ENCODE measurements at regions not wholly inside any gene's neighbourhood (a gene's known extent, or its start where the extent isn't known, plus 50 kb on each side); places are given as distances from the start of the nearest gene placed in this dataset.

GRCh38 chr1:184294101-184294500 lies 92.7 kb upstream of the C1orf21 start:
- Histone ChIP-seq H3K4me3 (no peak overlapping the region), H3K27ac (no peak overlapping the region), H3K27me3 (no peaks in the 10 kb centered on the region), H3K9me3 (peaks cover 0 to 7% of the 10 kb centered on the region in 2 donors), H3K4me1 (peaks cover 0 to 9% of the 10 kb centered on the region in 2 donors), H3K36me3 (no peaks in the 10 kb centered on the region)
- intact Hi-C loops (cut with DNase I): no loop called here
- DNase-seq (no peak), ATAC-seq (no peak)
- no peak for TF ChIP-seq CTCF (IDR thresholded peaks at IDR 0.05)

- TF ChIP-seq CTCF (IDR thresholded peaks at IDR 0.05): no peak
- peak; percentile 75 for ATAC-seq
- intact Hi-C loops (cut with DNase I): no loop called here
Measured at GRCh38 chr1:184296466-184297243, 90.2 kb upstream of the C1orf21 start.

GRCh38 chr1:184297244-184297750 lies 89.5 kb upstream of the C1orf21 start:
- H3K27me3 ChIP-seq: no peaks in the 10 kb centered on the region
- no peak overlapping the region for H3K4me3 ChIP-seq
- DNase-seq (no peak), ATAC-seq (no peak)
- intact Hi-C loops (cut with DNase I): no loop called here
- no peak overlapping the region for H3K27ac ChIP-seq
- no peaks in the 10 kb centered on the region for H3K9me3 ChIP-seq
- H3K36me3 ChIP-seq: no peaks in the 10 kb centered on the region
- TF ChIP-seq CTCF (IDR thresholded peaks at IDR 0.05): no peak
- peaks cover 0 to 15% of the 10 kb centered on the region in 2 donors for H3K4me1 ChIP-seq

More at GRCh38 chr1:184296466-184297243, 90.2 kb upstream of the C1orf21 start:
- Histone ChIP-seq H3K9me3 (no peaks in the 10 kb centered on the region), H3K27ac (peak overlapping the region; percentile 35 to 46), H3K4me3 (no peak overlapping the region), H3K27me3 (no peaks in the 10 kb centered on the region), H3K36me3 (no peaks in the 10 kb centered on the region), H3K4me1 (peaks cover 0 to 15% of the 10 kb centered on the region in 2 donors)
- DNase-seq: peak in 3 of 4 donors; percentile 67 to 87 (median 81)

GRCh38 chr1:184298440-184299405 lies 88.1 kb upstream of the C1orf21 start:
- Histone ChIP-seq H3K36me3 (no peaks in the 10 kb centered on the region), H3K4me3 (no peak overlapping the region), H3K27me3 (no peaks in the 10 kb centered on the region), H3K27ac (no peak overlapping the region), H3K4me1 (peaks cover 0 to 15% of the 10 kb centered on the region in 2 donors), H3K9me3 (peaks cover 0 to 9% of the 10 kb centered on the region in 2 donors)
- intact Hi-C loops (cut with DNase I): no loop called here
- DNase-seq (no peak), ATAC-seq (no peak)
- TF ChIP-seq CTCF (IDR thresholded peaks at IDR 0.05): no peak

GRCh38 chr1:184299406-184299790 lies 87.4 kb upstream of the C1orf21 start:
- DNase-seq (no peak), ATAC-seq (no peak)
- Histone ChIP-seq H3K4me1 (peaks cover 0 to 15% of the 10 kb centered on the region in 2 donors), H3K27me3 (no peaks in the 10 kb centered on the region), H3K27ac (no peak overlapping the region), H3K4me3 (no peak overlapping the region), H3K36me3 (no peaks in the 10 kb centered on the region), H3K9me3 (peaks cover 0 to 14% of the 10 kb centered on the region in 2 donors)
- intact Hi-C loops (cut with DNase I): no loop called here
- TF ChIP-seq CTCF (IDR thresholded peaks at IDR 0.05): no peak

All from left lung (tissue), 4 donors.